KG1 (cell line): ENCODE measurements at regions not wholly inside any gene's neighbourhood (a gene's known extent, or its start where the extent isn't known, plus 50 kb on each side); places are given as distances from the start of the nearest gene placed in this dataset.
"Not testable (repeated sequence)": the region's sequence is repeated elsewhere in the genome, so short reads cannot be mapped to it uniquely, and the experiment has no call there.

ENCODE experiments used
- DNase-seq: peaks from one replicate; lab custom pipeline; 2025; lab: John Stamatoyannopoulos, UW

DNA sequence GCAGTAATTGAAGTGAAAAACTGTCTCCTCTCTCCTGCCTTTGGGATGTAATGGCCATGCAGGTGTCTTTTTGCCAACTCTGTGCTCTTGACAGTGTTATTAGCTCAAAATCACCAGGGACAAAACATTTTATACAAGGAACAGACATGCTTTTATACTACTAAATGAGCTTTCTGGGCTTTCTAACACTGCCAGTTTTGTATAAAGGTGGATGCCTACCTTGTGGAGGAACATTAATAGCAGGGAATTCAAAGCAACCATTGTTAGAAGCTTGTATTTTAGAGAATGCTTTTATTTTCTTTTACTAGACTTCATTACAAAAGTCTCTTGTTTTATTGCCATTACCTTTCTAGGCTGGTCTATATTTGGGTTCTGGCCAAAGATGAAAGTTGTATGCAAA lies 54.7 kb upstream of the ARSJ start:
- DNase-seq, result no peak

DNA sequence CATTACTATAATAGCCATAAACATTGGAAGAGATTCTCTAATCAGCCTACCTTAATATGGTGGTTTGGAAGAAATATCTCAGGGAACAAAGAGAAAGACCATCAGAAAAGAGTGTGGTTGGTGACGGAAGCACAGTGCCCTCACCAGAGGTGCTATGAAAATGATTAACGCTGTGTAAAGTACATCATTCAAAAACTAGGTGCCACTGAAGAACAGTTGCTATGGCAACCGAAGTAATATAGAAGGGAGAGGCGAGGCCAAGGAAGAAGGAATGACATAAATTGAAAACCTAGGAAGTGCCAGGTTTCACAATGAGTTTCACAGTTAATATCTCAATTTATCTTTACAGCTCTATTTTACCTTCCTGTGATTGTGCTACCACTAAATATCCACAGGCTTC lies 57.0 kb upstream of the ARSJ start:
- DNase-seq, result no peak

DNA sequence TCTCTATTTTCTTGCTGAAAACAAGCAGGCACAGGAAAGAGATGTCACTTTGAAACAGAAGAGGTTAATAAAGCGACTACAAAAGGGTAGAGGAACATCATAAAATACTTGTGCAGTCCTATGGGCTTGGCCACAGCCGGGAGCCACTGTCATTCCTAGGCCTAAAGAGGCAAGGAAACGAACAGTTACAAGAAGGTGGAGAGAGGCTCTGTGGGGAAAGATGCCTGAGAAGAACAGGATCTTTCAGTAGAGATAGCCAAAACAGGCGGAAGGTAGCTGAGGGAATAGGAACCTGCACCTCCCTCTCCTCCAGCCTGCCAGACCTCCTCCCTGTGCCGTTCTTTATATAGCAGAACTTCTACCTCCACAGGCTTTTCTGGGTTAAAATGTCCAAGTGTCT lies 57.4 kb upstream of the ARSJ start:
- DNase-seq, result no peak

DNA sequence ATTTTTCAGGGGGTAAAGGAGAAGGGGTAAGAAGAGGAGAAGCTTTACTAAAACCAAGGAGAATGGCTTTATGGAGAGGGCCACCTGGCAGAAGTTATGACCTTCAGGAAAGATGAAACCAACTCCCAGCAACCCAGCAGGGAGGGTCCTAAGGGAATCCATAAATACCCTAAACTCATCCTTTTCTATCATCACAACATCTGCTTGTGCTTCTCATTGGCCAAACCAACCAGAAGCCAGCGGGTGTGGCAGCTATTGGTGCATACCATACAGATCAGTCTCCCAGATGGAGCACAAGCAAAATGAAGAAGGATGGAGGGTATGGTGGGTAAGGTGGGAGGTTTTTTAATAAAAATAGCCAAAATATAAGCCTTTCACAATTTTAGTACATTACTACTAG lies 58.5 kb upstream of the ARSJ start:
- no peak for DNase-seq

DNA sequence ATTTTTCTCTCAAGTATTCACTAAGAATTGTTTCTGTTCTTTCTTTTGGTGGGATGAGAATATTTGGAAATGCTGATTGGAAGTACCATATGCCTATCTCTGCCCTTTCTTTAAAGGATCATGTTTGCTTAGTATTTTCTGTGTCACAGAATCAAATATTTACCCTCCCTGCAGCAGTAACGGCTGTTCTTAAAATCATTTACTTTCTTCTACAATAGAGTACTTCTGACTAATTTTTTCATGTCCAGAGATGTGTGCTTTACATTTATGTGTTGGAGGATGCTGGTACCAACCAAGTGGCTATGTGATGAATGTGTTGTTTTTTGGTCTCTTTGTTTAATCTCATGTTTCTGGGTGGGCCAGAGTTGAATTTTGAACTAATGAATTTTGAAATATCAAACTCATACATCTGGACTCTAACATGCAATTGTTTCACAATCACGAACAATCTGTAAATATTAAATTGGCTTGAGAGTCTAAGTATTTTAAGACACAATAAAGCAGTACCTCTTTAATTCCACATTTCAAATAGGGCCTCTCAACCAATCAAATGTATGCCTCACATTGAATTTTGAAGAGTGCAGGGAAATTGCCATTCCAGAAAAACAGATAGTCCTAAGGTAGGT lies 59.4 kb upstream of the ARSJ start:
- DNase-seq, result no peak

DNA sequence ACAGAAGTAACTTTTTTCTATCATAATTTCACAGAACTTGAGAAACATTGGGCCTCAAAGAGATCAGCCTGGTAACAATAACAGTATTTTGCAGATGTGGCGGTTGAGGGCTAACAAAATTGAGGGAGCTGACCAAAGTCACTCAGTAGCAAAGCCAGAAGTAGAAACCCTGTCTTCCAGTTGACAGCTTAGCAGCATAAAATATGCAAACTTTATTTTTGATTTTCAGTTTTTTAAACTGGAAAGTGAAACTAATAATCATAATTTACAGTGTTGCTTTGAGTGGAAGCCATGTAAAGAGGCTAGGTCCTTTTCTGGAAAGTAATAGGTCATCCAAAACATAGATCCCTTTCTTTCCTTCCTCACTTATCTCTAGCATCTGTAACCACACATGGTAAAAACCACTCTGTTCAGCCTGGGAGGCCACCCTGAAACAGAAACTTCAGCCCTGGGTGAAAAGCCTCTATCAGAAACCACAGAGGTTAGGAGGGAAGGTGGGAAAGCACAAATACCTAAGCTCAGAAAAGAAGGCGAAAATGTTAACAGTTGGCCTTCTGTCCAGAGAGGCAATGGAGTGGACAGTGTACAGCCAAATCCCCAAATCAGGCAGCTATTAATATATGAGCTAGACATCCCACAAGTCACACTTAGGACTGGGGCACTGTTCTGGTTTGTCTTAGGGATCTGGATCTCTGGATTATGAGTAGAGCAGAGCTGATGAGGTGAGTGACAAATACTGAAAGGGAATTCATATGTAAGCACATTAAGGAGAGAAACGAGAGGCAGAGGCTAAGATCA lies 61.1 kb upstream of the ARSJ start:
- no peak for DNase-seq

DNA sequence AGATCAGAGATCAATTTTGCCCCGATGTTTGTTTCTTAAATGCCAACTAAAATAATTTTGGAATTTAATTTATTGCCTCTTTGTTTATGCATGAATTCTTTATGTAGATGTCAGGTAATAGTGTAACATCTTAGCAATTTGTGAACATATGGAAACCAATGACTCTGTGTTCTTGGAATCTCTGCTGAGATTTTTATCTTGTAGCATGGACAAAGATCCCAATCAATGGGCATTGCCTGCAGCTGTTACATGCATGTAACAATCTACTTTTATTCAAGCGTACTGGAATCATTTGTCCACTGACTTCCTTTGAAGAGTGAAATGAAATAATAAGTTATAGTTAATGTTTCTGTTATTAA lies 61.6 kb upstream of the ARSJ start:
- DNase-seq, result no peak

DNA sequence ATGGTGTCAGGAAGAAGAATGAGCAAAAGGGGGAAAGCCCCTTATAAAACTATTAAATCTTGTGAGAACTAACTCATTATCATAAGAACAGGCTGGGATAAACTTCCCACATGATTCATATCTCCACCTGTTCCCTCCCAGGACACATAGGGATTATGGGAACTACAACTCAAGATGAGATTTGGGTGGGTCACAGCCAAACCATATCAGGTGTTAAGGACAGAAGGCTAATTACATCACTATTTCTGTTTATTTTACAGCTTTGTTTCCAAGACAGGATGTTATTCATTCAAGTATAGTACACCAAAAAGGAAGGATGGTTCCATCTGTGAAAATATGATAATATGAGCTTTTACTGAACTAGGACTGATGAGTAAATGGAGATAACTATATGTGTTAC lies 63.7 kb upstream of the ARSJ start:
- DNase-seq, result no peak

DNA sequence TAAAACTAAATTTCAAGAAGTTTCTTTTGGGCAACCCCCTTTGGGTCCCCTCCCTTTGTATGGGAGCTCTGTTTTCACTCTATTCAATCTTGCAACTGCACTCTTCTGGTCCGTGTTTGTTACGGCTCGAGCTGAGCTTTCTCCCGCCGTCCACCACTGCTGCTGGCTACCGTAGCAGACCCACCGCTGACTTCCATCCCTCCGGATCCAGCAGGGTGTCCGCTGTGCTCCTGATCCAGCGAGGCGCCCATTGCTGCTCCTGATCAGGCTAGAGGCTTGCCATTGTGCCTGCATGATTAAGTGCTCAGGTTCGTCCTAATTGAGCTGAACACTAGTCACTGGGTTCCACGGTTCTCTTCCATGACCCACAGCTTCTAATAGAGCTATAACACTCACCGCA lies 64.9 kb upstream of the ARSJ start:
- DNase-seq, result not testable (repeated sequence)

DNA sequence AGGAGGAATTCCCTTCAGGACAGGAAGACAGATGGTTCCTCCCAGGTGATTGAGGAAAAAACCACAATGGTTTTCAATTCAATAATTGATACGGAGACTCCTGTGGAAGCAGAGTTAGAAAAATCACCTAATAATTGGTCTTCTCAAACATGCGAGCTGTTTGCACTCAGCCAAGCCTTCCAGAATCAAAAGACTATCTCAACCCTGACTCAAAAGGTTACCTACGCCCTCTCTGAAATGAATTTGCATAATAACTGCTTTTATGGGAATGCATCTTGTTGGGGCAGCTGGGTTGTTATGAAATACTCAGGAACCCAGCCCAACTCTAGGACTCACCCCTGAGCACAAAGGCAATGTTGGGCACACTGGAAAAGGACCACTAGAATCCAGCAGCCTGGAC lies 66.9 kb upstream of the ARSJ start:
- no peak for DNase-seq

DNA sequence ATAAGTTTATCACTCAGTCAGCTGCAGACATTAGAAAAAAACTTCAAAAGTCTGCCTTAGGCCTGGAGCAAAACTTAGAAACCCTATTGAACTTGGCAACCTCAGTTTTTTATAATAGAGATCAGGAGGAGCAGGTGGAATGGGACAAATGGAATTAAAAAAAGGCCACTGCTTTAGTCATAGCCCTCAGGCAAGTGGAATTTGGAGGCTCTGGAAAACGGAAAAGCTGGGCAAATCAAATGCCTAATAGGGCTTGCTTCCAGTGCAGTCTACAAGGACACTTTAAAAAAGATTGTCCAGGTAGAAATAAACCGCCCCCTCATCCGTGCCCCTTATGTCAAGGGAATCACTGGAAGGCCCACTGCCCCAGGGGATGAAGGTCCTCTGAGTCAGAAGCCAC lies 68.7 kb upstream of the ARSJ start:
- DNase-seq, result not testable (repeated sequence)

DNA sequence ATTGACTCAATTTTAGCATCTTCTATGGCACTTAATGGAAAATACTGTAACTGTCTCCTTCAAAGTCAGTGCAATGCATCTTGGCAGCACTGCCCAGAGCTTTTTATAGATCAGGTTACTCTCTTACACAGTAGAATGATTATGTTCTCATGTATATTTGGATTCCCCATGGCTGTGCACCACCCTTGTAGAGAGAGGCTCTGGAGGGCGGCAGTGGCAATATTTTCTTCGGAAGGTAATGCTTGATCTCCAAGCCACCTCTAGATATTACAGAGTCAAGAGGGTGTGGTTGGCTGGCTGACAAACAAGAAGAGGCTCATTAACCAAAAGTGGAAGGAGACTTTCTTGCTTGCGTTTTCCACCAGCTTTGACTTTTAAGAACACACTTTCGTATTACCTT lies 72.8 kb upstream of the ARSJ start:
- no peak for DNase-seq

DNA sequence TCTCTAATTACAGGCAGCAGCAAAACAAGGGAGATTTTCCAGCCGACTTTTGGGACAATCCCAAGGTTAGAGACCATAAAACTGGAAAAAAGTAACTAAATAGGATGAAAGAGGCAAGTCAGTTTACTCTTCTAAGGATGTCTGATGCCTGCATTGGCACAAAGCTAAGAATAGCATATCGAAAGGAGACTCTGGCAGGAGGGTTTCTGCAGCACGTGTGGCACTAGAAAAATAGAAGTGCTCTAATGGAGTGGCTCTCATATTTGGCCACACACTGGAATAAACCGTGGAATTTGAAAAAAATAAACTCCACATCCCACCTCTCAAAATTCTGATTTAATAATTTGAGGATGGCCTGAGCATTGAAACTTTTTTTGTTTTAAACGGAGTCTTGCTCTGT lies 77.2 kb upstream of the ARSJ start:
- DNase-seq, result no peak

DNA sequence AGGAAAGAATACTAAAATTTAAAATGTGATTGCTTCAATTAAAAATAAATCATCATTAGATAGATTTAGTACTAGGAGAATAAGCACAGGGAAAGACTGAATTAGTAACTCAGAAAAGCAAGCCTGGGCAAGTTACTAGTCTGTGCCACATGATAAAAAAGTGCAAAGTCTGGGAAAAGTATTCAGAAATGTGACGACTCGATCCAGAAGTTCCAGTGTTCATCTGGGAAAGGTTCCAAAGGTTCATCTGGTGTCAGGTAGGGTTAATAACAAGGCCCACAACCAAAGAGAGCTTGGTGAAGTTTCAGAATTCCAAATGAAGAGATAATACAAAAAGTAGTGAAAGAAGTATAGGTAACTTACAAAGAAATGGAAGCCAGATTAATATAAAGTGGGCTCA lies 78.3 kb upstream of the ARSJ start:
- no peak for DNase-seq

DNA sequence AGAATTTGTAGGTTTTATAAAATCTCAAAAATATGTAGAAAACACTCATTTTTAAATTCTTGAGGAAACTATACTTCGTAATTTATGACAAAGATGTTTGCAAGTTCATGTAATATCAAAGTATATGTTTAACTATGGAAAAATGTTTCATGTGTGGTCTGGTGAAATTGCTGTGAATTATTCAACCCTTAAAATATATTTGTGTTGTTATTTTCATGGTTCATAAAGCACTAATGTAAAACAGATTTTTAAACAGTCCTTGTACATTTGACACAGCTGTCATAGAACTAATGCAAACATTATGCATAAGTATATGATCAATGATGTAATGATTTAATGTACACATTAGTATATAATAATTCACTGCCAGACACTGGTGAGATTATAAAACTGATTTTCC lies 83.1 kb upstream of the ARSJ start:
- DNase-seq, result no peak

DNA sequence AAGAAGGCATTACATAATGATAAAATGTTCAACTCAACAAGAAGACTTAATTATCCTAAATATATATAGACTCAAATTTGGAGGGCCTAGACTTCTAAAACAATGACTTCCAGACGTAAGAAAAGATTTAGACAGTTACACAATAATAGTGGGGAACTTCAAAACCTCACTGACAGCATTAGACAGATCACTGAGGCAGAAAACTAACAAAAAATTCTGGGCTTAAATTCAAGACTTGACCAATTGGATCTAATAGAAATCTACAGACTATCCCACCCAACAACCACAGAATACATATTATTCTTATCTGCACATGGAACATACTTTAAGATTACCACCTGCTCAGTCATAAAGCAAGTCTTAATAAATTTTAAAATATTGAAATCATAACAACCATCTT lies 93.3 kb upstream of the ARSJ start:
- no peak for DNase-seq

DNA sequence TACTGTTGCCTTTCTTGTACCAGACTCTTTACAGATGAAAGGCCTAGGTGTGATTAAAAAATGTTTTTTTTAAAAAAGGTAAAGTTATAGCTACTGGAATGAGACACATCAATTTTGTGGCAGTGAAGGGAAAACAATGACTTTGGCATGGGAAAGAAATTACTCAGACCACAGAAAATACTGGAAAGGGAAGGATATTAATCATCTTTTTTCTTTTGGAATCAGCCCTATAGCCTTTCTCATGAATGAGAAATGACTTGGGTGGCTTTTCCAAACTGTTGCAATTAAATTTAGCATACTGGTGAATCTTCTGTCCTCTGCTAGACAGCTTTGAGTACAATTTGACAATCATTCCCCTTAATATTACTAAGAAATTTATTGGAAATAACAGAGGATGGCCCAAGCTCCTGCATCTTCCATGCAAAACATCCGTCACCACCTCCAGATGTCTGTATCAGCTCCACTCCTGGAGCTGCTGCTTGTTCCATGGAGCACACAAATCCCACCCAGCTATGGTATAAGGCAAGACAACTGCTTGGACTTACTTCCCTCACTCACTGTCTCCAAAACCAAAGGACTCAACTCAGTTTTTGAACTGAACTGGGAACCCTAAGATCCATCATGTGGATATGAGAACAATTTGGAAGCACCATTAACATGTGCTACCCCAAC lies 97.6 kb upstream of the ARSJ start:
- DNase-seq, result no peak

DNA sequence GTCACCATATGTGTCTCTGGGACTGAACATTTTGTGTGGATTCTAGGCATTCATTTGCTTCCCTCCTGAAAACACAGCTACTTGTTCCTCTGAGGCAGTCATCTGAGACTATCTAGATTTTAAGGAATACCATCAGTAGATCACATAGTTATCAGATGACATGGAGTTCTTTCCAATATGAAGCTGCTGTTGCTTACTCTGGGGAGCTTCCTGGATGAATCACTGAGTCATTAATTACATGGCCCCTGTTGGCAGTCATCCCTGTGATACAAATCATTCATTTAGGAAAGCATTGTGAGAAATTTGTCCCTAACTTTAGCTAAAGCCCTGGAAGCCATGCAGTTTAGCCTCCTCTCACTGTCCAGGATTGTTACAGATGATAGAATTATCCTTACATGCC lies 98.2 kb upstream of the ARSJ start:
- DNase-seq, result no peak

DNA sequence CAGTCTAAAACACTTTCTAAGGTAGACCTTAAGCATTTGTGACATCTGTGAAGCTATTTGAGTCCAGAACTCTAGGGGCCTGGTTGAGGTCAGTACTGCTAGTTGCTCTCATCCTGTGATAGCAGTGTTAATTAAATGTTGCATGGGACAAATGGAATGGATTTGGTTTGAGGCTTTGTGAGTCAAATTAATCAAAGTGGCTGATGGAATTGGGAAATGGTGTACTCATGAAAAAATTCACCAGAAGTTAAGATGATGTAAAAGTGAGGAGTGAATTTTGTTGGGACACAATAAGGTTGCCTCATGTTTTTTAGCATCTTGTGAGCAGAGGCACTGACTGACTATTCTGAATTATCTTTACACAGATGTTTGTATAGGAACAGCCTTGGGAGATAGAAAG lies 99.2 kb upstream of the ARSJ start:
- no peak for DNase-seq

DNA sequence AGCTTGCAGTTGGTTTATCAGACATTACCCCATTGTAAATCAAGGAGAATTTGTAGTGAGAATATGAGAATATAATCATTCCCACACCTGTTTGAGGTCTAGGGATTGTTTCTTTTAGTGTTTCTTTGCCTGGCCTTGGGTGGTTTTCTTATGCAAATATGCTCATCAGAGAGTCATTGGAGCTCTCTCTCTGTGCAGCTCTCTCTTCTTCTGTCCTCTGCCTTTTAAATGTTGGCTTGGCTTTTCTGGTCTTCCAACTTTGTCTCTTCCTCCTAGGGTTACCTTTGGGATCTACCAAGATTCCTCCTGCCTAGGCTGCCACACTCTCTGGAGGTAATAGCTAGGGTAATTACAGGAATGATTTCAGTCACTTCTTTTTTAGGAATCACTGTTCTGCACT lies 102.3 kb upstream of the ARSJ start:
- DNase-seq, result no peak

DNA sequence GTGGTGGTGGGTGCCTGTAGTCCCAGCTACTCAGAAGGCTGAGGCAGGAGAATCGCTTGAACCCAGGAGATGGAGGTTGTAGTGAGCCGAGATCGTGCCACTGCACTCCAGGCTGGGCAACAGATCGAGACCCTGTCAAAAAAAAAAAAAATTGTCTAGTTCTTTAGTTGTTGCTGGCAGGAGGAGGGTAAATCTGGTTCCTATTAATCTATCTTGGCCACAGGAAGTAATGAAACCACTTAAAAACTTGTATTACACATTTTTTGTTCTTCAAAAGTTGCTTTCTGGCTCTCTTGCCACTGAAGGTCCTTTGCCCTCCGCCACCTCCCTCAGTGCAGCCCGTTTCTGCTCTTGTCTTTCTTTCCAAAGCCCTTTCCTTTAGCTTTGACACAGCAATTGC lies 102.9 kb upstream of the ARSJ start:
- no peak for DNase-seq

DNA sequence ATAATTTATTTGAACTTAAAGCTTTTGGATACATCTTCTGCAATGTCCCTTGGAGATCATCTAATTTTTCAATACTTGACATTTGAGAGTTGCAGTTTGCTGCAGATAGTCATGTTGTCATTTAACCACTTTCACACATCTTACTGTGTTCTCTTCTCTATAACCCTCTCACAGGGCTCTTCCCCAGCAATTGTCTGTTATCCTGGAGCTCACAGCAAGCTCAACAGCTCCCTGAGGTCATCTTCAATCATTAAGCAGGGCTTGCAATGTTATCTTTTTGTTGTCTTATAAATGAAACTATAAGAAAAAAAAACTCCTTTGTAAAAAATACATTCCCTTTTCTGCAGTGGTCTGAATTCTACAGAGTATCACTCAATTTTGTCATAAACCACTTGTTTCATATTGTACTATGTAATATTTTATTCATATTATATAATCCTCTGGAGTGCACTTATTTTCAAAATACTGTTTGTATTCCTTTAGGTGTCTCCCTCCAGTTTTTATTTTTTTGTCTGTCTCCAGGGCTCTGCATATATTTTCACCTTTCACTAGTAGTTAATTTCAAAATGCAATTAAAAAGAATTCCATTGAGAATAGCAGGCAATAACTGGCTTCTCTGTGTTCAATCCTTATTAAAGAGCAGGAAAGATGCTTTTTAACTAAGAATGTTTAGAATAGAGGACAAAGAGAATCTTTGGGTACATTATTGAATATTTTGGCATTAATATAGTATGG lies 106.3 kb upstream of the ARSJ start:
- no peak for DNase-seq
